Right atrium auricular region (tissue), 2 donors: ENCODE measurements at regions not wholly inside any gene's neighbourhood (a gene's known extent, or its start where the extent isn't known, plus 50 kb on each side); places are given as distances from the start of the nearest gene placed in this dataset.

Source experiments
- DNase-seq: peaks from one replicate; pipeline ENCODE4 v3.0.0-alpha.2; 2019; ENCODE audit warnings: low spot score
- H3K27ac ChIP-seq, 2 donors: fragments of 200-600 bp; sonication (generic); 1 replicate in 1 of 2; 2 replicates in 1 of 2; pipeline ENCODE4 v1.5.1; 2016 to 2019
- H3K27me3 ChIP-seq, 2 donors: fragments of 200-600 bp; sonication (generic); one replicate each; pipeline versions ENCODE4 v1.5.1 to v1.6.0; 2017 to 2019
- H3K36me3 ChIP-seq: fragments of 200-600 bp; sonication (generic); one replicate; pipeline ENCODE4 v1.5.1; 2016
- H3K4me1 ChIP-seq, 2 donors: fragments of 200-600 bp; sonication (generic); one replicate each; pipeline versions ENCODE4 v1.5.1 to v1.6.0; 2017 to 2019
- H3K4me3 ChIP-seq, 2 donors: fragments of 200-600 bp; sonication (generic); 1 replicate in 1 of 2; 2 replicates in 1 of 2; pipeline ENCODE4 v1.5.1; 2017 to 2019; ENCODE audit warnings: mild to moderate bottlenecking in 1 of 2, moderate library complexity in 1 of 2
- H3K9me3 ChIP-seq, 2 donors: fragments of 200-600 bp; sonication (generic); one replicate each; pipeline ENCODE4 v1.5.1; 2019
- CTCF ChIP-seq, 2 donors: fragments of 200-600 bp; sonication (generic); IDR thresholded peaks; one replicate each; pipeline ENCODE4 v1.5.1; 2019; ENCODE audit warnings: antibody characterized with exemption in 2 of 2

GRCh38 chr2:173797586-173798263, 167.4 kb downstream of the SP3 start:
- peaks cover 0 to 4% of the 10 kb centered on the region in 2 donors for H3K27me3 ChIP-seq
- H3K4me3 ChIP-seq: no peak overlapping the region
- no peaks in the 10 kb centered on the region for H3K36me3 ChIP-seq
- H3K27ac ChIP-seq: no peak overlapping the region
- H3K4me1 ChIP-seq: no peaks in the 10 kb centered on the region
- no peak for DNase-seq
- H3K9me3 ChIP-seq: no peaks in the 10 kb centered on the region
- TF ChIP-seq CTCF (IDR thresholded peaks at IDR 0.05): no peak

GRCh38 chr2:173802518-173802917, 162.7 kb downstream of the SP3 start:
- Histone ChIP-seq H3K27ac (no peak overlapping the region), H3K27me3 (no peaks in the 10 kb centered on the region), H3K9me3 (no peaks in the 10 kb centered on the region), H3K36me3 (no peaks in the 10 kb centered on the region), H3K4me1 (no peaks in the 10 kb centered on the region), H3K4me3 (no peak overlapping the region)
- DNase-seq: no peak
- no peak for TF ChIP-seq CTCF (IDR thresholded peaks at IDR 0.05)

GRCh38 chr2:173803449-173803848, 161.7 kb downstream of the SP3 start:
- Histone ChIP-seq H3K4me3 (no peak overlapping the region), H3K36me3 (no peaks in the 10 kb centered on the region), H3K27ac (no peak overlapping the region), H3K9me3 (no peaks in the 10 kb centered on the region), H3K4me1 (no peaks in the 10 kb centered on the region), H3K27me3 (no peaks in the 10 kb centered on the region)
- no peak for DNase-seq
- TF ChIP-seq CTCF (IDR thresholded peaks at IDR 0.05): no peak

- TF ChIP-seq CTCF (IDR thresholded peaks at IDR 0.05): no peak
- H3K27ac ChIP-seq: no peak overlapping the region
These were observed 158.4 kb downstream of the SP3 start for GRCh38 chr2:173806761-173807160.

GRCh38 chr2:173808718-173809117, 156.5 kb downstream of the SP3 start:
- Histone ChIP-seq H3K9me3 (no peaks in the 10 kb centered on the region), H3K27ac (no peak overlapping the region), H3K27me3 (no peaks in the 10 kb centered on the region), H3K4me3 (no peak overlapping the region), H3K4me1 (no peaks in the 10 kb centered on the region), H3K36me3 (no peaks in the 10 kb centered on the region)
- TF ChIP-seq CTCF (IDR thresholded peaks at IDR 0.05): no peak
- DNase-seq: no peak

More at GRCh38 chr2:173806761-173807160, 158.4 kb downstream of the SP3 start:
- Histone ChIP-seq H3K27me3 (no peaks in the 10 kb centered on the region), H3K4me1 (no peaks in the 10 kb centered on the region), H3K4me3 (no peak overlapping the region), H3K9me3 (no peaks in the 10 kb centered on the region), H3K36me3 (no peaks in the 10 kb centered on the region)
- DNase-seq: no peak

GRCh38 chr2:173812321-173812720, 152.9 kb downstream of the SP3 start:
- DNase-seq: no peak
- no peak overlapping the region for H3K27ac ChIP-seq
- H3K4me3 ChIP-seq: no peak overlapping the region
- TF ChIP-seq CTCF (IDR thresholded peaks at IDR 0.05): no peak
- no peaks in the 10 kb centered on the region for H3K4me1 ChIP-seq
- H3K9me3 ChIP-seq: no peaks in the 10 kb centered on the region
- no peaks in the 10 kb centered on the region for H3K27me3 ChIP-seq
- H3K36me3 ChIP-seq: no peaks in the 10 kb centered on the region
